HG03139 (cell line): ENCODE measurements at regions not wholly inside any gene's neighbourhood (a gene's known extent, or its start where the extent isn't known, plus 50 kb on each side); places are given as distances from the start of the nearest gene placed in this dataset.
"Not testable (repeated sequence)": the region's sequence is repeated elsewhere in the genome, so short reads cannot be mapped to it uniquely, and the experiment has no call there.

Source experiments
- ATAC-seq: cut with Tn5 transposase; IDR thresholded peaks from one replicate; pipeline ENCODE4 v1.9.1; 2021; ENCODE audit not compliant: unreplicated experiment

GRCh38 chr14:105941226-105942166 lies 415.1 kb downstream of the TMEM121 start:
- no peak for ATAC-seq

GRCh38 chr14:105942725-105943124 lies 416.3 kb downstream of the TMEM121 start:
- not testable (repeated sequence) for ATAC-seq

GRCh38 chr14:105943973-105944602 lies 417.7 kb downstream of the TMEM121 start:
- no peak for ATAC-seq

GRCh38 chr14:105944632-105945610 lies 418.5 kb downstream of the TMEM121 start:
- no peak for ATAC-seq

GRCh38 chr14:105945896-105946295 lies 419.5 kb downstream of the TMEM121 start:
- ATAC-seq, result no peak

- no peak for ATAC-seq
Measured at GRCh38 chr14:105947599-105947998, 421.2 kb downstream of the TMEM121 start.

GRCh38 chr14:105948955-105949354 lies 422.6 kb downstream of the TMEM121 start:
- not testable (repeated sequence) for ATAC-seq

- ATAC-seq, result not testable (repeated sequence)
Measured at GRCh38 chr14:105950364-105950892, 424.0 kb downstream of the TMEM121 start.

GRCh38 chr14:105951399-105951798 lies 425.0 kb downstream of the TMEM121 start:
- no peak for ATAC-seq

- ATAC-seq, result no peak
Measured at GRCh38 chr14:105952222-105952621, 425.8 kb downstream of the TMEM121 start.

GRCh38 chr14:105952826-105953225 lies 426.4 kb downstream of the TMEM121 start:
- no peak for ATAC-seq

- ATAC-seq, result not testable (repeated sequence)
Measured at GRCh38 chr14:105961625-105962024, 435.2 kb downstream of the TMEM121 start.

GRCh38 chr14:105962532-105962931 lies 436.1 kb downstream of the TMEM121 start:
- ATAC-seq, result no peak

- no peak for ATAC-seq
Measured at GRCh38 chr14:105968291-105968690, 441.9 kb downstream of the TMEM121 start.

- not testable (repeated sequence) for ATAC-seq
Measured at GRCh38 chr14:105969026-105969425, 442.6 kb downstream of the TMEM121 start.

- ATAC-seq, result not testable (repeated sequence)
Measured at GRCh38 chr14:105970821-105971220, 444.4 kb downstream of the TMEM121 start.

- ATAC-seq, result no peak
Measured at GRCh38 chr14:105971593-105972500, 445.5 kb downstream of the TMEM121 start.

- ATAC-seq, result no peak
Measured at GRCh38 chr14:105974902-105975301, 448.5 kb downstream of the TMEM121 start.

GRCh38 chr14:105978618-105979295 lies 452.4 kb downstream of the TMEM121 start:
- ATAC-seq, result no peak
